ENCODE measurements at regions not wholly inside any gene's neighbourhood (a gene's known extent, or its start where the extent isn't known, plus 50 kb on each side); places are given as distances from the start of the nearest gene placed in this dataset.

DNA sequence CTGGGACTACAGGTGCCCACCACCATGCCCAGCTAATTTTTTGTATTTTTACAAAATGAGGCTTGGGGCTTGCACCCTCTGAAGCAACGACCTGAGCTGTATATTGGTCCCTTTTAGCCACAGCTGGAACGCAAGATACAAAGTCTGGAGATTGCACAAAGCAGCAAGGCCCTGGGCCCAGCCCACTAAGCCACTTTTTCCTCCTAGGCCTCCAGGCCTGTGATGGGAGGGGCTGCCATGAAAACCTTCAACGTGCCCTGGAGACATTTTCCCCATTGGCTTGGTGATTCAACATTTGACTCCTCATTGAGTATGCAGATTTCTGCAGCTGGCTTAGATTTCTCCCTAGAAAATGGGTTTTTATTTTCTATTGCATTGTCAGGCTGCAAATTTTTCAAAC, 69.2 kb downstream of the CYB561 start:
- TF ChIP-seq, protein P1, sequence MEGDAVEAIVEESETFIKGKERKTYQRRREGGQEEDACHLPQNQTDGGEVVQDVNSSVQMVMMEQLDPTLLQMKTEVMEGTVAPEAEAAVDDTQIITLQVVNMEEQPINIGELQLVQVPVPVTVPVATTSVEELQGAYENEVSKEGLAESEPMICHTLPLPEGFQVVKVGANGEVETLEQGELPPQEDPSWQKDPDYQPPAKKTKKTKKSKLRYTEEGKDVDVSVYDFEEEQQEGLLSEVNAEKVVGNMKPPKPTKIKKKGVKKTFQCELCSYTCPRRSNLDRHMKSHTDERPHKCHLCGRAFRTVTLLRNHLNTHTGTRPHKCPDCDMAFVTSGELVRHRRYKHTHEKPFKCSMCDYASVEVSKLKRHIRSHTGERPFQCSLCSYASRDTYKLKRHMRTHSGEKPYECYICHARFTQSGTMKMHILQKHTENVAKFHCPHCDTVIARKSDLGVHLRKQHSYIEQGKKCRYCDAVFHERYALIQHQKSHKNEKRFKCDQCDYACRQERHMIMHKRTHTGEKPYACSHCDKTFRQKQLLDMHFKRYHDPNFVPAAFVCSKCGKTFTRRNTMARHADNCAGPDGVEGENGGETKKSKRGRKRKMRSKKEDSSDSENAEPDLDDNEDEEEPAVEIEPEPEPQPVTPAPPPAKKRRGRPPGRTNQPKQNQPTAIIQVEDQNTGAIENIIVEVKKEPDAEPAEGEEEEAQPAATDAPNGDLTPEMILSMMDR (IDR thresholded peaks at IDR 0.05): no peak
- intact Hi-C loops (cut with DNase I): no loop called here
- no peak overlapping the region for H3K4me3 ChIP-seq
- H3K36me3 ChIP-seq: no peaks in the 10 kb centered on the region
- H3K27ac ChIP-seq: no peak overlapping the region
- no peak for DNase-seq
- no peaks in the 10 kb centered on the region for H3K4me1 ChIP-seq
- no peaks in the 10 kb centered on the region for H3K27me3 ChIP-seq
- H3K9ac ChIP-seq (ENCODE audit: low read depth in 2 of 2, low read length in 2 of 2): no peak overlapping the region
- no peaks in the 10 kb centered on the region for H3K9me3 ChIP-seq

DNA sequence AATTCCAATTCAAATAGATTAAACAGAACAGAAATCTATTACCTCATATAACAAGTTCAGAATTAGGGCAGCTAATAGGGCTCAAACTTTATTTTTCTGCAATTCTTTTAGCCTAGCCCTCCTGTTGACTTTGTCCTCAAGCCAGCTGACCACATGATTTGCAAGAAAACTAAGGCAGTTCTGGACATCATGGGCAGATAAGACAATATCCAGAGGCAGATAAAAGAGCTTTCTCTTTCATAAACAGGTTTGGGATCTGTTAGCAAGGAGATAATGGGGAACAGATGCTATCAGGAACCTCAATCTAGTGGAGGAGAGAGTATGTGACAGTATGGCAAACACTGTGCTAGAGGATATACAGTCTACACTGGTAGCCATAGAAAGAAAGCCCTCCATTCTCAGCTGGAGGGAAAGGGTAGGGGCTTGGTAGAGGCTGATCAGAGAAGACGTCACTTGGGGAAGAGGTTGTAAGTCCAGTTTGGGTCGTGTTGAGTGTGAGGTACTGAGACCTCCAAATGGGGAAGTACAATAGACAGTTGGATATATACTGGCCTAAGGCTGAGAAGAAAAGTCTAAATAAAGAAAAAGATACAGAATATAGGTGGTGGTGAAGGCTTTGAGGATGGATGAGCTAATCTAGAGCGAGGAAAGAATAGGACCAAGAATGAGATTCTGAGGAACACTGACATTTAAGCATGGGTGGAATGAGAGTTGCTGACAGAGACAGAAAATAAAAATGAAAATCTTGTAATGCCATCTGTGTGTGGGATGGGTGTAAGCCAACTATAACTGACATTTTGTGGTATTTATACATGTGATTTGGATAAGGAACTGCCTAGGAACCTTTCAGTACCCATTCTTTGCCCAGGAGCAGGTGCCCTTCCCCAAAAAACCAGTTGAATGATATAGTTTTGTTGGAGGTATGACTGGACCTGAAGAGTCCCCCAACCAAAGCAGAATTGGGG, 67.4 kb downstream of the CYB561 start:
- no peak for DNase-seq
- no peak overlapping the region for H3K9ac ChIP-seq (ENCODE audit: low read depth in 2 of 2, low read length in 2 of 2)
- intact Hi-C loops (cut with DNase I): no loop called here
- TF ChIP-seq, protein P1 (IDR thresholded peaks at IDR 0.05): no peak
- H3K27ac ChIP-seq: no peak overlapping the region
- no peaks in the 10 kb centered on the region for H3K9me3 ChIP-seq
- no peak overlapping the region for H3K4me3 ChIP-seq
- no peaks in the 10 kb centered on the region for H3K36me3 ChIP-seq
- H3K4me1 ChIP-seq: no peaks in the 10 kb centered on the region
- no peaks in the 10 kb centered on the region for H3K27me3 ChIP-seq

DNA sequence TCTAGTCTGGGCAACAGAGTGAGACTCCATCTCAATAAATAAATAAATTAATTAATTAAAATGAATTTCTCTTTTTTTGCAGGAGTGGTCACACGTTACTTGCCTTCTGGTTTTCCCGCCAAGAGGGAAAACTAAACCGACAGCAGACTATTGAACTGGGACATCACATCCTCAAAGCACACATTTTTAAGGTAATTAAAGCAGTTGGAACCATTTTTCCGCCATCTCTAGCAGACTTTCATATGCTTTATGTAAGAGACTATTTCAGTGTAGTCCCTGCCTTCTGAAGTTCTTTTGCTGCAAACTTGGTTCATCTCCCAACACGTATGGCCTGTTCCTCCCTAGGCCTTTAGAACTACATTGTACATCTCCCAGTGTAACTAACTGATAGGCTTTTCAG, 66.5 kb downstream of the CYB561 start:
- Histone ChIP-seq H3K4me3 (no peak overlapping the region), H3K27me3 (no peaks in the 10 kb centered on the region), H3K36me3 (no peaks in the 10 kb centered on the region), H3K27ac (no peak overlapping the region), H3K9me3 (no peaks in the 10 kb centered on the region), H3K9ac (ENCODE audit: low read depth in 2 of 2, low read length in 2 of 2) (no peak overlapping the region), H3K4me1 (no peaks in the 10 kb centered on the region)
- intact Hi-C loops (cut with DNase I): no loop called here
- DNase-seq: no peak
- TF ChIP-seq, protein P1 (IDR thresholded peaks at IDR 0.05): no peak

DNA sequence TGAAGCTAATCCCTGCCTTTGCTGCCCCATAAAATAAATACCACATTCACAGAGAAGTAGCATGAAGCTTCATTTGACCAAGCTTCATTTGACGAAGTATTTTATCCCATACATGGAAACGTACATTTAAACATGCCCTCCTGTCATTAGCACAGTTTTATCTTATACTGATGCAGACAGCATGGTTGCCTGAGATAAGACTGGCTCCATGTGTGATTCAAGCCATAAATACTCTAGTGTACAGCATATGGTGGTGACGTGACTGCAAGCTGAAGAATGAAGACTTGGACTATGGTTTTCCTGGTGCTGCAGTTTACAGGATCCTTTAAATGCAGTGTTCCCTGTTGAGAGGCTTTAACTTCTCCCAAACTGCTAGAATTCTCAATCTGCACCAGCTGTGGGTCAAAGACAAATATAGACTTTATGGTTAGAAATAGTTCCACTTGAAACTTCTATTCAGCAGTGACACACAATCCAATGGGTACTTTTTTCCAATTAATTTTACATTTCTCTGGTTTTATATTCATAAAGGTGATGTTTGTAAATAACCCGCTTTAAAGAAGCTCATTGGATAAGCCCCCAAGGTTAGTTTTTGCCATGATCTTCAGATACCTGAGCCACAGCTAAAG, 64.9 kb downstream of the CYB561 start:
- TF ChIP-seq, protein P1 (IDR thresholded peaks at IDR 0.05): no peak
- H3K4me3 ChIP-seq: no peak overlapping the region
- intact Hi-C loops (cut with DNase I): no loop called here
- H3K36me3 ChIP-seq: no peaks in the 10 kb centered on the region
- H3K9me3 ChIP-seq: no peaks in the 10 kb centered on the region
- no peak overlapping the region for H3K9ac ChIP-seq (ENCODE audit: low read depth in 2 of 2, low read length in 2 of 2)
- no peak for DNase-seq
- no peak overlapping the region for H3K27ac ChIP-seq
- no peaks in the 10 kb centered on the region for H3K27me3 ChIP-seq
- H3K4me1 ChIP-seq: no peaks in the 10 kb centered on the region

DNA sequence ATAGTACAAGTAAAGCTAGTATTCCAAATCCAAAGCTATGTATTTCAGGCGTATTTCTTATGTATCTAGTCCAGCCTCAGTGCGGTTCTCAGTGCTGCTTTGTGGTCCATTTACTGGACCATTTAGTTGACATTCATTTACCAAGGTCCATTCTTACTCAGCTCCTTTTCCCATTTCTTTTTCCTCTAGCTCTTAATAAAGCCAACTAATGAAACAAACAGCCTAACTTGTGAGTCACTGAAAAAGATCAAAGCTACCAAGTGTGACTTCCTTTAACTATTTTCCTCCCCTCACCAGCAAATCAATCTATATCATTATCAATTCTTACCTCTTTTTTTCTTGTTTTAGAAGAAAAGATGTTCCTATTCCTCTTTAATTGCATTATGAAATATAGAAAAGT, 64.0 kb downstream of the CYB561 start:
- H3K27me3 ChIP-seq: no peaks in the 10 kb centered on the region
- no peaks in the 10 kb centered on the region for H3K9me3 ChIP-seq
- H3K27ac ChIP-seq: no peak overlapping the region
- no peak overlapping the region for H3K9ac ChIP-seq (ENCODE audit: low read depth in 2 of 2, low read length in 2 of 2)
- DNase-seq: no peak
- H3K36me3 ChIP-seq: no peaks in the 10 kb centered on the region
- TF ChIP-seq, protein P1 (IDR thresholded peaks at IDR 0.05): no peak
- no peak overlapping the region for H3K4me3 ChIP-seq
- intact Hi-C loops (cut with DNase I): no loop called here
- no peaks in the 10 kb centered on the region for H3K4me1 ChIP-seq

Data from colonic mucosa (tissue), 4 donors.